ENCODE measurements at regions not wholly inside any gene's neighbourhood (a gene's known extent, or its start where the extent isn't known, plus 50 kb on each side); places are given as distances from the start of the nearest gene placed in this dataset.

DNA sequence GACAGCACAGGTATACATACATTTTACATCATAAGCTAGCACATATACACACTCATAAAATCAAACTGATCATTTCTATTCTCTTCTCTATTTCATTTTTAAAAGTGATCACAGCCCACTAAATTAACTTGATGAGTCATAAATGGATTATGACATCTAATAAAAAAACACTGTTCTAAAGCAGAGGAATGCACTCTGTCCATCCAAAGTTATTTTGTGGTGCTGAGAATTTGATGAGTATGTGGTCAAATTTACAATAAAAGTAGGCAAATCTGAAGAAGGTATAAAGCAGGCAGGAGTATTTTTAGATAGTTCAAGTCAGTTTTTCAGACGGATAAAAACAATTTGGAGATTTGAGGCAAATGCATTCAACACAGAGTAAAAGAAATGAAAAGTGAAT is 104.4 kb downstream of the NOL4 start:
- TF ChIP-seq POLR2A (IDR thresholded peaks at IDR 0.05): no peak
- TF ChIP-seq, protein P1, sequence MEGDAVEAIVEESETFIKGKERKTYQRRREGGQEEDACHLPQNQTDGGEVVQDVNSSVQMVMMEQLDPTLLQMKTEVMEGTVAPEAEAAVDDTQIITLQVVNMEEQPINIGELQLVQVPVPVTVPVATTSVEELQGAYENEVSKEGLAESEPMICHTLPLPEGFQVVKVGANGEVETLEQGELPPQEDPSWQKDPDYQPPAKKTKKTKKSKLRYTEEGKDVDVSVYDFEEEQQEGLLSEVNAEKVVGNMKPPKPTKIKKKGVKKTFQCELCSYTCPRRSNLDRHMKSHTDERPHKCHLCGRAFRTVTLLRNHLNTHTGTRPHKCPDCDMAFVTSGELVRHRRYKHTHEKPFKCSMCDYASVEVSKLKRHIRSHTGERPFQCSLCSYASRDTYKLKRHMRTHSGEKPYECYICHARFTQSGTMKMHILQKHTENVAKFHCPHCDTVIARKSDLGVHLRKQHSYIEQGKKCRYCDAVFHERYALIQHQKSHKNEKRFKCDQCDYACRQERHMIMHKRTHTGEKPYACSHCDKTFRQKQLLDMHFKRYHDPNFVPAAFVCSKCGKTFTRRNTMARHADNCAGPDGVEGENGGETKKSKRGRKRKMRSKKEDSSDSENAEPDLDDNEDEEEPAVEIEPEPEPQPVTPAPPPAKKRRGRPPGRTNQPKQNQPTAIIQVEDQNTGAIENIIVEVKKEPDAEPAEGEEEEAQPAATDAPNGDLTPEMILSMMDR (IDR thresholded peaks at IDR 0.05): no peak
